NCI-H2171 treated with DMSO at 0.1 percent for 48 hours (cell line): ENCODE measurements at regions not wholly inside any gene's neighbourhood (a gene's known extent, or its start where the extent isn't known, plus 50 kb on each side); places are given as distances from the start of the nearest gene placed in this dataset.
"Not testable (repeated sequence)": the region's sequence is repeated elsewhere in the genome, so short reads cannot be mapped to it uniquely, and the experiment has no call there.

Experiments used
- DNase-seq: peaks from one replicate; lab custom pipeline; 2025; lab: John Stamatoyannopoulos, UW

DNA sequence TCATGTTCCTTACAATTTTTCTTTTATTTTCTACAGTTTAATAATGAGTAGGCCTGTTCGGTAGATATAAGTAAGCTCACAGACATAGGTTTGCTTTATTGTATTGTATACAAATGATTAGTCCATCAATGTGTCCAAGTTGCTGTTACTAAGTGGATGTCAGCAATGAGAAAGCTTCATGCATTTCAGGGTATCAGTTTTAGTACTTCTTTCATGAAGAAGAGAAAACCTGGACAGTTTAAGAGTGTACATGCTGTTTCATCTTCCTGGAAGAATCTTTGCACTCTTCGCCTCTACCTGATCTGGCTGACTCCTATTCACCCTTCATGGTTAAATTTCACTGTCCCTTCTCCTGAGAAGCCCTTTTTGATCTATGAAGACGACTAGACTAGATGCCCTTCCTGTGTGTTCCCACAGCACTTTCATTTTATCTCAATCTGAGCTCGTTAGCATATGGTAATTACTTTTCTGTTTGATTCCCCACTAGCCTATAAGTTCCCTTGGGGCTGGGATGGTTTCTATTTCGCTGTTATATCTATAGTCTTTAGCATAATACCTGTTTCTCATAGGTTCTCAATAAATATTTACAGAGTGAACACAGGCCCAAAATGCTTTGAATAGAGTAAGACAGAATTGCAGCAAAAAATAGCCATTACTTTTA, 70.7 kb downstream of the CETN3 start:
- DNase-seq: no peak

DNA sequence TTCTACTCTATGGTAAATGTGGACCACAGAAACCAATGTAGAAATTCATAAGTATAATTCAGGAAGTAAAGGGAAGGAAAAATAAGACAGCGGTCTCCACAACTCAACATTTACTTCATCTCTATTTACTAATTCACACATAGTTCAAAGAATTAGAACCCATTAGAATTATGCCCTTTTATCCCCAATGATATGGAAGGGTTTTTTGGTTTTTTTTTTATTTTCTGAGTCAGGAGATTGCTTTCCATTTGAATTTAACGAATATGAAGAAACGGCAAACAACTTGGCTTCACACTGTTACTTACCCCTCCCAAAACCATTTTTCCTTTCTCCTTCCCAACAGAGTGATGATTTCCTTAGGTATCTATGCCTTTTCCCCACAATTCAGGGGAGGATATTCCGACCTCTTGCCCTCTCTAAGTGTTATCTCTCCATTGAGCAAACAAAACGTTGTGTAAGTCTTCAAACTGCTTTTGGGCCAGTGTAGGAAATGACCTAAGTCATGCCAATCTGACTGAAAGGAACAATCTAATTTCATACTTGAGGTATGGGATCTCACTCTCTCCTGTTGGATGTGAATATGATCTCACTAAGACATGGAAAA, 72.0 kb downstream of the CETN3 start:
- DNase-seq: no peak

DNA sequence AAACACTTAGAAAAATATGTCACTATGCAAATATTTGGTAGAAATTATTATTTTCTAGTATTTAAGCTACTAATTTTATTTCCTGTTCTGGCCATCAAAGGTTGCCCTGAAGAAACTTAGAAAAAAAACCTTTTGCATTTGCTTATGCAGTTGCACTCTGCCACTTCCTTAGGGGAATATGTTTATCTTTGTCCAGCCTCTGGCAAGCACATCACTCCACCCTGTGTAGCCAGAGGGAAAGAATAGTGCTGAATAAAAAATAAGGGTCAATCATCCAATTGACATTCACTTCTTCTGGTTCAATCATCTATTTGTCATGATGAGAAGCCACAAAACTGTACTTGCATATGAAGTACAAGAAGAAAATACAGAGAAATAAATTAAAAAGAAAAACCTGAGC, 72.8 kb downstream of the CETN3 start:
- DNase-seq: no peak

DNA sequence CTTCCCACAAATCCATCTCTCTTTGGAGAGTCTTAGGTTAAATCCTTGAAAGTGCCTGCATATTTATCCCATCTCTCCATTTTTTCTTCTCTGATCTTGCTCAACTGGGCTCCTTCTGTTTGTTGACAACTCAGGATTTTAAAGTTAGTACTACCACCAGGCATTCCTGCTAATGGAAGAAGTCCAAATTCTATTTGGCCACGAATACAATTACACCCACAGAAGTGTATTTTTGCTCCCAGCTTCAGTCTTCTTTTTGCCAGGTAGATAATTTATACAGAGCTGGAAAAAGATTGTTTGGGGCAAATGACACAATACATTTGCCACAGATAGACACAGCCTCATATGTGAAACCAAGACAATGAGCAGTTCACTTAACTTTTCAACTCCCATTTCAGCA, 74.8 kb downstream of the CETN3 start:
- no peak for DNase-seq

DNA sequence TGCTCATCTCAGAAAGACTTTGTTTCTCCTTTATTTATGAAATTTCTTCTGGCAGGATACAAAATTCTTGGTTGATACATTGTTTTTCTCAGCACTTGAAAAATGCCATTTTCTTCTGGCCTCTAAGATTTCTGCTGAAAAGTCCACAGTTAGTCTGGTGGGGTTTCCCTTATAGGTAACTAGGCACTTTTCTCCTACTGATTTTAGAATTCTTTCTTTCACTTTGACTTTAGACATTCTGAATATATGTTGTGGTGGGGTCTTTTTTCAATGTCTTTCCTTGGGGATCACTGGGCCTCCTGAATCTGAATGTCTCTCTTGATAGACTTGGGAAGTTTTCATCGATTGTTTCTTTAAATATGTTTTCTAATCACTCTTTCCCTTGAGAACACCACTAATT, 79.6 kb downstream of the CETN3 start:
- DNase-seq: no peak

DNA sequence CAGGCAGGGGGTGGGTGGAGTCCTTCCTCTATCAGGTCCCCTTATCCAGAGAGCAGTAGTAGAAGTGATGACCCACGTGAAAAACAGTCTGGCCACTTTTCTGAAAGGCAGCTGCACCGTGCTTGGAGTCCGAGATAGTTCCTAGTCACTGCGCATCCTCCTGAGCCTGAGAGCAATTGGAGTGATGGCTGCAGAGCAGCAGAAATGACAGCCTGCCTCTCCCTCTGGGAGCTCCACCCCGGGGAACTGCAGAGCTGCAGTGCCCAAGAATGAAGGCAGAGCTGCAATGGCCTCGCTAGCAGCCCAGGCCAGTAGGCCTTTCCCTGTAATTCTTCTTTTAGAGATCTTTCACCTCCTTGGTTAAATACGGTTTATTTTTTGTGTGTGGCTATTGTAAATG, 82.6 kb downstream of the CETN3 start:
- DNase-seq: no peak

DNA sequence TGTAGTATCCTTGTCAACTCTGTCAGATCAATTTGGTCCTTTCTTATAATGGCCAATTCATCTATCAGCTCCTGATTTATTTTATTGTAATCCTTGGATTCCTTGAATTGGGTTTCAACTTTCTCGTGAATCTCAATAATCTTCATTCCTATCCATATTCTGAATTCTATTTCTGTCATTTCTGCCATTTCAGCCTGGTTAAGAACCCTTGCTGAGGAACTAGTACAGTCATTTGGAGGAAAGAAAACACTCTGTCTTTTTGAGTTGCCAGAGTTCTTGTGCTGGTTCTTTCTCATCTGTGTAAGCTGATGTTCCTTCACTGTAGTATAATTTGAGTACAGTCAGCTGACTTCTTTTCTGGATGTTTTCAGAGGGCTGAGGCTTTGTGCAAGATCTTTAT, 84.5 kb downstream of the CETN3 start:
- no peak for DNase-seq

DNA sequence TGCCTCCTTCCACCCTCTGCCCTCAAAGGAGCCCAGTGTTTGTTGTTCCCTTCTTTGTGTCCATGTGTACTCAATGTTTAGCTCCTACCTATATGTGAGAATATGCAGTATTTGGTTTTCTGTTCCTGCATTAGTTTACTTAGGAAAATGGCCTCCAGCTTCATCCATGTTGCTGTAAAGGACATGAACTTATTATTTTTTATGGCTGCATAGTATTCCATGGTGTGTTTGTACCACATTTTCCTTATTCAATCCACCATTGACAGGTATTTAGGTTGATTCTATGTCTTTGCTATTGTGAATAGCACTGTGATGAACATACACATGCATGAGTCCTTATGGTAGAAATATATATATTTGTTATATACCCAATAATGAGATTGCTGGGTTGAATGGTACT, 89.2 kb downstream of the CETN3 start:
- DNase-seq: not testable (repeated sequence)

DNA sequence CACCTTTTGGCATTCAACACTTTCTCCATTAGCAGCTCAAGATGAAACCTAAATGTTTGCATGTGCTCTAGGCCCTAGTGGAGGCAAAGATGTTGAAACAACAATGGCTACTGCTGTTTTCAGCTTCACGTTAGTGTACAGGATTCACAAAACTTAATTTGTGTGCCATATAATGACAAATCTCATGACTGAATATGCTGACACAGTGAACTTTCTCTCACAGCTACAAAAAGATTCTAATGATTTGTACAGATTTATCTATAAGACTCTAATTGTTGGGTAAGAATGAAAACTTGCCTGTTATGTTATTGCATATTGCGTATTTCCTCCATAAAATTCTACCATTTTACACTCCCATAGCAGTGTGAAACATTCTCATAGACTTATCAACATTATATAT, 97.5 kb downstream of the CETN3 start:
- DNase-seq: no peak

DNA sequence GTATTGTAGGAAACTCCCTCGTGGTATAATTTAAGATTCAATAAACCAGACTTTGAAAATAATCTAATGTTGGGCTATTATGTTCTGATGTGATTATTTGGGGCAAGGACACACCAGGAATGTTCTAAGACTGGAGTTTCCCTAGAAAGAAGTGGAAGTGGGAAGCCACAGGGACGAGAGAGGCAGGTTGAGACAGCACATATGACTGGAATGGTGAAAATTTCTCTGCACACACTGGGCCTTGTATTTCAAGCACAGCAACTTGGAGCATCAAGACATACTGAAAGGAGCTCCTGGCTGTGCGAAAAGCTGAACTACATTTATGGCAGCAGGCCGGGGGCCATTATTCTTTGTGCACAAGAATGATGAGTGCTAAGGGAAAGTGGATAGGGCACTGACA, 98.2 kb downstream of the CETN3 start:
- DNase-seq: no peak

DNA sequence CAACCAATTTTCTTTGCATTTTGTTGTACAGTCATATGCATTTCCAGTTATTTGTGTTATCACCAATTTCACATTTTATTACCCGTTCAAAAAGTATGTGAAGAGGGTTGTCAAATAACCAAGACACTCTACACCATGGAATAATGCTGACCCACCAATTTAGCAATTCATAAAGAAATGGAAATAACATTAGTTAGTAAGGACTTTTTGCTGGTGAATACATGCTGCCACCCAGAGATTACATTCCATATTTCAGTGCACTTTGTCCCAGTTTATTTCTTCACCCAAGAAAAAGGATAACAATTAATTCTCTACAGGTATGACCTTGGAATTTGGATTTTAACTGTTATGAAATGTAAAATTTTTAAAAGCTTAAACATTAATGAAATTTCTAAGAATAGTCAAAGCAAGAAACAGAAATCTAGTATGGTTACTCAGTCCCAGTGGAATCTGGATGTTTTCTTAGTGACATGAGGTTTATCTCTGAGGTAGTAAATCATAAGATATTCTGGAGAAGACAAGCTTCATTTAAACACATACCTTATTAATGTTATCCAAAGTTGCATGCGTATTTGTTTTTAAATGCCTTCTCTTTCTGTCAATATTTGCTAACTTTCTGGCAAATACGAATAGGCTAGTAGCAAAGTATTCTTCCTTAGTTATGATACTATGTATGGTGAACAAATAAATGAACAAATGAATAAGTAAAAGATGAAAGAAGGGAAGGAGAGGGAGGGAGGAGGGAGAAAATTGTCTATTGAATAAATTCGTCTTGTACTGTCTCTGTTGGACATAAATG, 100.6 kb downstream of the CETN3 start:
- no peak for DNase-seq

DNA sequence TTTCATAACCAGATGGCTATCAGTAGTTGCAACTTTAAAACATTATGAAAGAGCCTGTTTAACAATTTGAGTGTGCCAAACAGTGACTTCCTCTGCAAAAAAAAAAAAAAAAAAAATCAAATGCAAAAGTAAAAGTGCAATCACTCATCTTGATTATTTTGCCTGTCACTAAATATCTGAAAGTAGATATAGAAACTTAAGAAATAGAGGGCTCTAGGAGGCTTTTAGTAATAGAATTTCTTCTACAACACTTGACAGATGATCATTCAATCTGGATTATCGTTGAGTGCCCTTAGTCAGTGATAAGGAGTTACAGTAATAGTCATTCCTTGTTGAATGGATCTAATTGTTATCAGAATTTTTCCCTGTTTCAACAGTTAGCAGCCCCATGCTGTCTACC, 101.8 kb downstream of the CETN3 start:
- no peak for DNase-seq

DNA sequence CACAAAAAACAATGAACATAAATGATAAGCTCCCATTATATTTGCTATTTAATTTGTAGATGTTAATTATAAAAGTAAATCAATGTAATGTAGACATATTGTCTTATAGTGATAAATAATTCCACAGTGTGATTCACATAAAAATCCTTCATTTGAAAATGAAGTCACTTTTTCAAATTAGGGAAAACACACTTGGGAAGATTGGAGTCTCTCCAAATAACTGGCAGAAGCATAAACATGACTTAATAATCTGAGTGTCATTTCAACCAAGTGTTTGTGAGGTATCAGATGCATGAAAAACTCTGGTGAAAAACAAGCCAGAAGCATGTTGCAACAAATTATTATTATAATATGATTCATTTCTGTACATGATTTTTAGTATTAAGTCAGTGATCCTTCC, 102.2 kb downstream of the CETN3 start:
- DNase-seq: no peak

DNA sequence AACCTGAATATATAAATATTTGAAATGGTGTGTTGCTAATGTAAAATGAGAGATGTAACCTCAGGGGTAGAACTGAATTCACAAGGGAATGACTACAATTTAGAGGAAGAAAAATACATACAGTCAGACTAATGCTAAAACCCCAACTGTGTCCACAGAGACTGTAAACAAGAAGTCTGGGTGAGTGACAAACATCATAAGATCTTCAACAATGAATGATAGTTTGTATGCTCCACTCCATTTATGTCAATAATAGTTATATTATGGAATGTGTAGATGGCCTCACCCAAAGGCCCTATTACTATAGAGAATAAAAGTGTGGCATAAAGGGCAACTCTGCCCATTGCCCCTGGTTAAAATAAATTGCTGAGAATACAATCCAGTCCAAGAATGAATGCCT, 102.9 kb downstream of the CETN3 start:
- DNase-seq: no peak

DNA sequence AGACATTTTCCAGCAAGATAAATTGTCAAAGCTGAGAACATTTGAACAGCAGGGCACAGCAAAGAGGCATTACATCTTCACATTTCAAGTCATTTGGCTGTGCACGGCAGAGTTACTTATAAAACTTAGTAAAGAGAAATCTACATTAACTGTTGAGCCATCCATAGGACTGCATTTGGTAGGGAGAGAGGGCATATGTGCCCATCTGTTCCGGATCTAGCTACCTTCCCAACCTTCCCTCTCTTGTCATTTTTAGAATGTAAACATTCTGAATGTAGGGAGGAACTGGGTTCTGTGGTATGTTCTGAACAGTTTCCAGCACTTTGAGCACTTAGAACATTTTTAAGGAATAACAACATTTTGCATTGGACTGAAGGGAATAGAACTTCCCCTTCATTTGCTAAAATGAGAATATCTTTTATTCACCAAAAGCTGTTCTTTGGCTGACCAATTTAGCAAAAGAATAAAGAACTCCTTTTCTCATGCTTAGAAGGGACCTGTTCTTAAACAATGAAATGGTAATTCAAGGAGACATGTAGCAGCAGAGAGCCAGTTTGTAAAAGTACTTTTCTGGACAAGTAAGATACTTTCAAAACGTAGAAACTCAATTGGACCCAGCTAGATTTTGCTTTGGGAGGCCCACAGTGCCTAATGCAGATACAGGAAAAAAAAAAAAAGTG, 104.4 kb downstream of the CETN3 start:
- DNase-seq: no peak

DNA sequence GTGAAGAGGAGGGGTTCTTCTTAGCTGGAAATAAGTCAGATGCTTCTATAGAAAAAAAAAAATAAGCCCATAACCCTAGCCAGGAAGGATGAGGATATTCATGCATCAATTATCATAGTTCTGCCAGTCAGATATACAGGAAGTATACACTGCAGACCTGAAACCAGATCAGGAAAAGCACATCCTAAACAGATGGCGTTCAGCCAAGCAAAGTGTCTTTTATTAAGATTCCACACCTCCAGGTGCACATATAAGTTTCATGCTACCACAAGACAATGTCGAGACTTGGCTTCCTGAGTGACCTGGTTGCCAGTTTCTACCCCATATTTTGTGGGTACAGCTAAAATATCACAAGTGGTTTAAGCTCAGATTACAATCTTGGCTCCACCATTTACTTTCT, 108.3 kb downstream of the CETN3 start:
- no peak for DNase-seq

DNA sequence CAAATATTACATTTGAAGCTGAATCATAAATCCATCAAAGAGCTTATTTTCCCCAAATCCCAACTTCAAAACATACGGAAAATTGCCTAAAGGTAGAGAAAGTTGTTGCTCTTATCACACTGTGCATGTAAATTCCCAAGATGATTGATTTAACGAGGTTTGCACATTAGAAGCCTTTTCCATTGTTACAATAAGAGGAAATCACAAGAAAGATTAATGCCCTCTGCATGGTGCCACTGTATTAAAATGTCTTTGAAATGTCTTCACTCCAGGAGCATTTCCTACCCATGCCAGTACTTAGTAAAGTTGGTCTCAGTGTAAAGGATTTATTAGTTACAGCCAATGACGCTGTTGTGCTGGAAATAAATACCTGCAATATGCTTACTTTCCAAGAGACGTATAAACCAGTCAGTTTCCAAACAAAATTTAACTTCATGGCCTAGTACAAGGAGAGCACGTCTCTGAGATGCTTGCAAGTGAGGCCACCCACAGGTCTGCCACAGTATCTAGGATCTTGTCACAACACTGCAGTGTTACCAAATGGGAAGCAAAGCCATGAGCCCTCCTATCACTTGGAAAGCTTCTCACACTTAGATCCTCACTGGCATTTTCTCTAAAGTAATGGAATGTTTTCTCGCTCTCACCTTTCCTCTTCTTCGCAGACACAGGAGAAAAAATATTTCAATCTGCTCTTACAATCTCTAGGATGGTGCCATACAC, 112.4 kb downstream of the CETN3 start:
- DNase-seq: no peak

DNA sequence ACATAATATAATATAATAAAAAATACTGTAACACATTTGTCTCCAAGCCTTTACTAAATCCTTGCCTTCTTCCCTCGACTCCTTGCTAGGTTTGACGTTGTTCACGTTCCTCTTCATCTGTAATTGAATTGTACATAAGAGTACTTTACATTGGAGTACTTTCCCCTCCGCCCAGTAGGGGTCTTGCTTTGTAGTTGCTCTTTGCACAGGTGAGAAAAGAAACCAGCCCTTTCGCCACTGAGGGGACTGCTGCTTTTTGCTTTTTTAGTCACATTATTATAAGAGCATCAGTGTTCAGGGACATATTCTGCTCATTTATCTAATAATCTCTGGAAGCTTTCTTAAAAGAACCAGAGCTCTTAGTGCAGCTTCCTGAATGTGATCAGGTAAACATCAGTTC, 115.0 kb downstream of the CETN3 start:
- DNase-seq: no peak

DNA sequence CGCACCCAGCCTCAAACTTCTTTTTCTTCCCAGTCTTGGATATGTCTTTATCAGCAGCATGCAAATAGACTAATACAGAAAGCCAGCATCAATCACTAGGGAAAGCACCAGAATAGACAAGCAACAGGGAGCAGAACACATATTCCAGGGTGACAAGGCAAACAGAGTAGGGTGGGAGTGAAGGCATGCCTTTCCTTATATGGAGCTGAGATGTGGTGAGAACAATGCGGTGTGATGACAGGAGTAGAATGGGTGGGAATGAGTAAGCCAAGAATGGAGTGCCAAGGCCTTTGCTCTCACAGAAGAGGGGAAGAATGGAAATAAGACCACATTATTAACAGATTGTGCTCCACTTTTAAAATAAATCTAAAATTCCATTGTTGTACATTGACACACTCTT, 115.6 kb downstream of the CETN3 start:
- DNase-seq: no peak

DNA sequence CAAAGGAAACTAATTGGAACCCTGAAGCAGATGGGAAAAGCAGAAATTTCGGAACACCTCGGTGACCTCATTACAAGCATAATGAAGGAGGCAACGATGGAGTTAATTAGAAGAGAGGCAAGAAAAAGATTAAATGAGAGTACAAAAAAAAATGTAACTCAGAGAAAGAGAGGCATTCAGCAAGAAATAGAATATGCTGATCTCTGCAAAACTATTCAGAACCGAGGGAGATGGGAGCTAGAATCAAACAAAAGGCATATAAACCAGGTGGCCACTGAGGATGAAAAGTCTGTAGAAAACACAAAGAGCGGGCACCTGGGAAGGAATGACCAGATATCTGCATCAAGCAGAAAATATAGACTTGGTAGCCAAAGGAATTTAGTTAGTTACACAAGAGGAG, 118.9 kb downstream of the CETN3 start:
- DNase-seq: no peak

DNA sequence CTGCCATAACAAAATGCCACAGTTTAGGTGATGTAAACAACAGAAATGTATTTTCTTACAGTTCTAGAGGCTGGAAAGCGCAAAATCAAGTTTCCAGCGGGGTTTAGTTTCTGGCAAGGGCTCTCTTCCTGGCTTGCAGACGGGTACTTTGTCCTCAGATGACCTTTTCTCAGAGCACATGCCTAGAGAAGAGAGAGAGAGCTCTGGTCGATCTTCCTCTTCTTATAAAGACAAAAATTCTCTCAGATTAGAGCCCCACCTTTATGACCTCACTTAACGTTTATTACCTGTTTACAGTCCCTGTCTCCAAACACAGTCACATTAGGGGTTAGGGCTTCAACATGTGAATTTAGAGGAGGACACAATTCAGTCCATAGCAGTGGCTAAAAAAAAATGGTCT, 119.7 kb downstream of the CETN3 start:
- DNase-seq: no peak

DNA sequence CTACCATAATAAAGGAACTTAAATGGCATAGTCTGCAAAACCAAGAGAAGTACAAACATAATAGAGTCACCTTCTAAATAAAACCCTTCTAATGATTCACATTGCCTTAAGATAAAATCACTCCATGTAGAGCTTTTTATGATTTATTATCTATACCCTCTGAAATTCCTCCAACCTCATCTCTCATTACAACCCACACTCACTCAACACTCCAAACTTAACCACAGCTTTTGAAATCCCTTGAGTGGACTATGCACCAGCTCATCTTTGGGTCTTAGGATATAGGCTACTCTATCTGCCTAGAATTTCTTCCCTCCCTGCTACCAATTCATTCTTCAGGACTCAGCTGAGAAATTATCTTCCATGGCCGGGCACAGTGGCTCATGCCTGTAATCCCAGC, 122.5 kb downstream of the CETN3 start:
- no peak for DNase-seq
